Putamen (tissue), 1 donor: ENCODE measurements at regions not wholly inside any gene's neighbourhood (a gene's known extent, or its start where the extent isn't known, plus 50 kb on each side); places are given as distances from the start of the nearest gene placed in this dataset.
"Not testable (repeated sequence)": the region's sequence is repeated elsewhere in the genome, so short reads cannot be mapped to it uniquely, and the experiment has no call there.

ENCODE experiments used
- DNase-seq: peaks from one replicate; pipeline ENCODE4 v3.0.0-alpha.2; 2016; ENCODE audit warnings: low spot score

DNA sequence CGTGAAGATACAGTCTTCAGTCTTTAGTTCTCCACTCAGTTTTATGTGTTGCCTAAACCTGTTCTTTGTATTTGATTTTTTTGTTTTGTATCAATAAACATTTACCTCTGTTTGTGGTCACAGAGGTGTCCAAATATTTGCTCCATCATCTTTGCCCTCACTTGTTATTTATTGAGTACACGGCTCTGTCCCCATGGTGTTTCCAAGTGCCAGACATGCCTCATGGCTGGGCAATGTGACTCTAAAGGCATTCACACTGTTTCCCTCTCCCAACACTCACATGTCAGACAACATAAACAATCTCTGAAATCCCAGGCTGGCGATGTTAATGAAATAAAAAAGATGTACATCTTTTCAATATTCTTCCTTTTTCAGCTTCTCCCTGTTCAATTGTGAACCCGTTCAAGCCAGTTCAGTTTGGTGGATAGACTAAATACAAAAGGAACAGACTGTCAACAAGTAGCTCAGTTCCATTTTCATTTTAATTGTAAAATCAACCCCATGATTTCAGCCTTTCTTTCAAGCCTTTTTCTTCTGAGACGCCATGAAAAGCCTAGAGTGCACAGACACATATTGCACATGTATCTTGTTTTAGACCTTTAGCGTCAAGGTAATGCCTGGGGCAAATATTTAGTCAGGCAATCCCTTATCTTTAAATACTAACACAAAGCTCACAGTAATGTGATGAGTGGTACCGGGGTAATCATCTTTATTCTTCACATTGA is 680.7 kb downstream of the GALC start:
- DNase-seq = no peak

DNA sequence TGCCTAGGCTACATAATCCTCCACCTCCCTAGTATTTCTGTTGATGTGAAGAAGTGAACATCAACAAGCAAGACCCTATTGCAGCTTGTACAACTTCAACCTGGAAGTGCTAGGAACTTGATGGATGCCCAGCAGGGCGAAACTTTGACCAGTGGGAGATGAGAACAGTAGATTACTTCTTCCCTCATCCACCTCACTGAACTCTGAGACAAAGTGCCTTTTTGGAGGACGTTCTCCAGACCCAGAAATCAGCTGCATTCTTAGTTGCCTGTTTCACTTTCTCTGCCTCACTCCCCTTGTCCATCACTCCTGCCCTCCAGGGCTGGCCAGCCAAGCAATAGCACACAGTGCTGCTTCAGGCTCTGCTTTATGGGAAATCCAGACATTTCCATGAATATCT is 683.4 kb downstream of the GALC start:
- no peak for DNase-seq

DNA sequence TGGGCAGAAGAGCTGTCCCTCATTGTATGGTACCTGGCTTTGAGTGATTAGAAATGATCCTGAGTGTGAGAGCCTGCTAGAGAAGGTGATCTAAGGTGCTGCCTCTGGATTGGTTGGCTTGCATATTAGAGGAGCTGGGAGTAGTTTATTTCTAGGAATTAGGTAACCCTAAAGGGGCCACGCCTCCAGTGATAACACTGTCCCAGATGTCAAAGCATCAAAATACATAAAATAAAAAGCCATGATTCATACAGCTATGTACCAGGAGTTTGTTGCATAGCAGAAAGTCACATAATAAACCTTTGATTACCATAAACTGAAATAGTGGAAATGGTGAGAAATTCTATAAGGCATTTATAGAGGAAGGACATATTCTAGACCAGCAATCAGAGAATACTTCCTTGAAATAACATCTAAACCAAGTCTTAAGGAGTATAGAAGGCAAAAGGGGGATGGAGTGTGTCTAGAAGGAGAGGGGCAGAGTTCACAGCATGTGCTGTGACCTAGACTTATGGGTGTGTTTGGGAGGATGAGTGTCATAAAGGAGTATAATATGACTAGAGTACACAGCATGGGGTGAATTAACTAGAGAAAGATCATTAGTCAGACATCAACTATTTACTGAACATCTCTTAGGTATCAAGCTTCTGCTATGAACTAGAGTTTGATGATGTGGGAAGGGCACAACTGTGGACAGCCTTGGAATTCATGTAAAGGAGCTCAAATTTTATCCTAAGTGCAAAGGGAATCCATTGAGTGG is 686.4 kb downstream of the GALC start:
- no peak for DNase-seq

DNA sequence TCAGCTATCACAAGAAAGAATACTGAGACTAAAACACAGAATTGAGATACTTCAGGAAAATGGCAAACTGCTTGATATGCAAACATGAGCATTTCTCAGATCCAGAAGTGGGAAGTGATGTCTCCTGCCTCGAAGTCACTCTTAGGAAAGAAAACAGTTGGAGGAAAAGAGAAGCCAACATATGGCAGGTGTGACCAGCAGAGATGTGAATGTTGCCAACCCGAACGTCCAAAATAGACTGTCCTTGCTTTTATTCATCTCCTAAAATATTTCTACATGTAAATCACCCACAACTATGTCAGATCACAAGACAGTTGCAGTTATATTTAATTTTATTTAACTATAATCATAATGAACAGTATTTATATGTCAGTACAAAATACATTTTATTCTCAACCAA is 687.6 kb downstream of the GALC start:
- no peak for DNase-seq

DNA sequence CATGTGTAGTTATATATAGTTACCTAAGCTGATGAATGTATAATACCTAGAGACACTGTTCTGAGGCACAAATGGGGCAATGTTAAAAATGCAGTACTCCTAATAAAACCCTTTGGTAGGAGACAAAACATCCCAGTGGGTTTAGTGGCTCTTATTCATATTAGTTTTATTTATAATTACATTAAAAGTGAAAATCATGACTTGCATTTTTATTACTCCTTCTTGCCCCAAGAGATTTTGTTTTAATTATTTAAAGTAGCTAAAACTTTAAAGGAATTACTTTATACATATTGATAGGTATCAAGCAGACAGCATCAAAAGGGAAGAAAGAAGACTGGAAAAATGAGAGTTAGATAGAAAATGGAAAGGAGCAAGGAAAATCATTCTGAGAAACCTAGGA is 688.6 kb downstream of the GALC start:
- DNase-seq = no peak

DNA sequence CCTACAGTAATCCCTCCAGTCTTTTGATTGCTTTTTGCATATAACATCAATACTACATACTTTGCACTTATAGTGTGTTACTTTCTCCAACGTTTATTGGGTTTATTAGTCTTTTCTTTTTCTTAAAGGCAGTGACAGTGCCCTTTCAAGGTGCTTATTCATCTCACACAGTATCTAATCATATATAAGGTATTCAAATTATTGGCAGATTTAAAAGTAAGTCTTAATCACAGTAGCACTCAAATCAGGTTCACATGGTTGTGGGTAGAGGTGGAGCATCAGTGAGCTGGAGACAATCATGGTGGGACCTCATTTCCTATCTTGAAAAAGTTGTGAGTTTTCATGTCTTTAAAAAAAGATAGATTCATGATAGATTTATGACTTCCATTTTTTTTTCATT is 706.2 kb downstream of the GALC start:
- DNase-seq = no peak

DNA sequence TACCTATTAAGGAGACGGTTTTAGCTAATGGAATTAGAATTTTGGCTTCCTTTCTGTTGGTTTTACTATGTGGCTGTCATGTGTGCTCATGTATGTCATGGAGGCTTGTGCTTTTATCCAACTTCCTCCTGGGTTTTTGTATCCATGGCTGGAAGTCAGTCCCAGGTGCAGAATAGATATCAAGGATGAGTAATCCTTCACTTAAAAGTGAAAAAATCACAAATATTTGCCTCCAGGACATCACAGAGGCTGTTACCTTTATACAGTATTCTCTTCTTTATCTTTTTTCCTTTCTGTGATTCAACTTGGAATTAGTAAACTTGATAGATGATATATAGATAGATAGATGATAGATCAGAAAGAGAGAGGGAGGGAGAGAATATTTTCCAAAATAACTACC is 706.8 kb downstream of the GALC start:
- DNase-seq = no peak

DNA sequence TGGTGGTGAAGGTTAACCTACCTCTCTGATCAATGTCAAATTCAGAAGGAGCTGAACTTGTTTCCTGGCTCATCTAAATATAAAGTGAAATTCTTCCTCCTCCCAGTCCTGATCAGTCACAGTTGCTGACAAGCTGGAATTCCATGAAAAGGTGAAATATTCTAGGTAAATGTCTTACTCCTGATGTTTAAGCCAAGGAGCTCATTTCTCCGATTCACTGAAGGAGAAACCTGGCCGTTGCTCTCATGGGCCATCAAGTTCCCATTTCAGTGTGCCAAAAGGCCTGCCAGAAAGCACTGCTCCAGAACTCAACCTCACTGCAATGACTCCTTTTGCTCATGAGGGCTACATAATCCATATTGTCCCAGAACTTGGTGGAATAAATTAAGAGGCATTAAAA is 707.5 kb downstream of the GALC start:
- DNase-seq = no peak

DNA sequence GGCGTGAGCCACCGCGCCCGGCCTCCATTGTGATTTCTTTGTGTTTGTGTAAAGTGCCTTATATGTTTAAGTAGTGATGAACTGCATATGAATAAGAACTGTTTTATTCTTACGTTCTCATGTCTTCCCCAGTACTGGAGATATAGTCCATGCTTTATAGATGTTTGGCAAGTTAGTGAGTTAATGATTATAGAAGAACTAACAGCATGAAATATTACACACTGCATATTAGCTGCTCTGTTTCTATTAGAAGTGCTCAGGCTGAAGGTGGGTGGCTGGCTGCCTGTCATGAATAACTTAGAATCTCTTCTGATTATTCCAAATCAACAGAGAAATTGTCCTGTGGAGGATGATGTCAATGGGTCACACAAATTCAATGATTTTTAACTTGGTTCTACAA is 709.4 kb downstream of the GALC start:
- DNase-seq = no peak

DNA sequence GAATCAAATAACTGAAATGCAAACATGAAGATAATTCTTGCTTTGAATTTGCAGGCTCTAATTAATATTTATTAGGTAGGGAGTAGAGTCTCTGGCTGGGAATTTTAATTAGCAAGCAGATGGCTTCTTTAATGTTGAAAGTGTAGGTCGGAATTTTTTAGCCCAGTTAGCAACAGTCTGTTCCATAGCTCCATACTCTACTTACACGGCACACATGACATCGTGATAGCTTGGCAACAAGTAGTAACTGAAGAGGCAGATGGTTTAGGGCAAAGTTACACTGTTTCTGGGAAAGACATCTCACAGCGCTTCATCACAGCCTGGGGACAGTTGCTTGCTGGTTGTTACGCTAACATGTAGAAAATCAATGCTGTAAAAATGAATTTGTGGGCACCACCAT is 710.7 kb downstream of the GALC start:
- no peak for DNase-seq

DNA sequence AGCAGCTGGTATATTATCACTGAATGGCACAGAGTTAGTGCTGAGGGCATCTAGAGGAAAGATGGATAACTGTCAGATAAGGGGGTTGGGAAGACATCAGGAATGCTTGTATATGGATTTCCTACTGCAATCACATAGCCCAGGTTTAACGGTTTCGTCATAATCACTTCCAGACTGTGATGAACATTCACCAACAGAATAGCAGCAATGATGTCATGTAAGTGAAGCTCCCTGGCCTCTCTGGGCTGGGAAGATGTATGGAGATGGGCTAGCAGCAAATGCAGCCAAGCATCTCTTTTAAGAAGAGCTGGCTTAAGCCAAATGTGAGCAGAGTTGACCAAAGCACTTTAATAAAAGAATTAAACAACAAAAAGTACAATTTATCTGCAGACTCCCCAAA is 714.6 kb downstream of the GALC start:
- no peak for DNase-seq

DNA sequence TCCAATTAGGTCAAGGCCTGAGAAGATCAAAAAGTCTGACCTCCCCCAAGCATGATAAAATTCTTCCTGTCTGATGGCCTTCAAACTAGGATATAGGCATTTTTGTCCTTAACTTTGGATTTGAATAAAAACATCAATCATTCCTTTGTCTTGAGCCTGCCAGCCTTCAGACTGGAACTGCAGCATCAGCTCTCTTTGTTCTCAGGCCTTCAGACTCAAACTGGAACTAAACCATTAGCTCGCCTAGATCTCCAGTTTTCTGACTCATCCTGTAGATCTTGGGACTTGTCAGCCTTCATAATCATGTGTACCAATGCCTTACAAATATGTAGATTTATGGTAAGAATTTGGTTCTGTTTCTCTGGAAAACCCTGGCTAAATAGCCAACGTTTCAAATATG is 721.7 kb downstream of the GALC start:
- DNase-seq = no peak

DNA sequence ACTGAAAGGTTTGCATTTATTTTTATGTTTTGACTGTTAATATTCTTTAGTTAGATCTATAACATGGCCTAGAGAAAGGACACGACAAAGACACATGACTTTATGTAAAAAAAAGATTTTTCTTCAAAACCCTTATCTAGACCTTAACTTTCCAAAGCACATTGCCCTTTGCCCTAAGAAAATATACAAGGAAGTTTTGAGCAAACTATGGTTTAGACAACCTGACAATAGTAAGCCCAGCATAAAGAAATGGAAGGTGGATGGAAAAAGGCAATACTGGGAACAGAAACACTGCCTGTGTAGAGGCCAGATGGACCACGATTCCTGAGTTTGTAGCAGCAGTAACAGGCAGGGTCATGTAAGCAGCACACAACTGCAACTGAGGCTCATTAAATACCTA is 724.0 kb downstream of the GALC start:
- no peak for DNase-seq

DNA sequence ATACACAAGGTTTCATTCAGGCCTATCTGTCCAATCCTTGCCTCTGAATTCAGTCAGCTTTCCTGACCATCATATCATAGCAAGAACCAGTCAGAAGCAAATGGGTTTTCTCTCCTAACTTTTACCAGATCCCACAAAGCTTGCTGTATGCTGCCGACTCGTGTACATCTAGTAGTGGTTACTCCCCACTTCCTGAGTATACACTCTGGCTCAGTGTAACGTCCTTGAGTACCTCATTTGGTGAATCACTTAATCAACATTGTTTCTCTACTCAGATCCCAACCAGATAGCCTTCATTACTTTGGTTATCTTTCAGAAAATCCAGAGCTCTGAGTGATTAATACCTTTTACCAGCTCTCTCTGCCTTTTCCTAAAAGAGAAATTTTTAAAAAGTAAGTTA is 728.2 kb downstream of the GALC start:
- DNase-seq = no peak

DNA sequence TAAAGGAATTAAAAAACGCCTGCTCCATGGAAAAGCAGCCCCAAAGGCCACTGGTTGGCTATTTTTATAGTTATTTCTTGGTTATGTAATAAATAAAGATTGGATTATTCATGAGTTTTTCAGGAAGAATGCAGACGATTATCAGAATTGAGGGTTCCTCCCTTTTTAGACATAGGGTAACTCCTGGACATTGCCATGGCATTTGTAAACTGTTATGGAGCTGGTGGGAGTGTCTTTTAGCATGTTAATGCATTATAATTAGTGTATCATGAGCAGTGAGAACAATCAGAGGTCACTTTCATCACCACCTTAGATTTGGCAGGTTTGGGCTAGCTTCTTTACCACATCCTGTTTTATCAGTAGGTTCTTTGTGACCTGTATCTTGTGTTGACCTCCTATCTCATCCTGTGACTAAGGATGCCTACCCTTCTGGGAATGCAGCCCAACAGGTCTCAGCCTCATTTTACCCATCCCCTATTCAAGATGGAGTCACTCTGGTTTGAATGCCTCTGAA is 728.7 kb downstream of the GALC start:
- DNase-seq = no peak

DNA sequence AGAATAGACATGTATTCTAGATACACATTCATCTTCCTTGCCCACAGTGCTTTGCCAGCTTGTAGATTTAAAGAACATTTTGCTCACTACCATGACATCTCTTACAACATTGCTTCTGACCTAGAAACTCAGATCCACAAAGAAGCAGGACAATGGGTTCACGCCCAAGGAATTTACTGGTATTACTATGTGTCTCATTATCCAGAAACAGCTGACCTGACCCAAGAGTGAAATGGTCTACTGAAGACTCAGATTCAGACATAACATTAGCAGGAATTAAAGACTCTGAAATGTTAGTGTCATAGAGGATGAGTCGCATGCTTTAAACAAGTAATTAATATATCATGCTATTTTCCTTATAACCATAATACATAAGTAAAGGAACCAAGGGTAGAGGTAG is 731.4 kb downstream of the GALC start:
- DNase-seq = no peak

DNA sequence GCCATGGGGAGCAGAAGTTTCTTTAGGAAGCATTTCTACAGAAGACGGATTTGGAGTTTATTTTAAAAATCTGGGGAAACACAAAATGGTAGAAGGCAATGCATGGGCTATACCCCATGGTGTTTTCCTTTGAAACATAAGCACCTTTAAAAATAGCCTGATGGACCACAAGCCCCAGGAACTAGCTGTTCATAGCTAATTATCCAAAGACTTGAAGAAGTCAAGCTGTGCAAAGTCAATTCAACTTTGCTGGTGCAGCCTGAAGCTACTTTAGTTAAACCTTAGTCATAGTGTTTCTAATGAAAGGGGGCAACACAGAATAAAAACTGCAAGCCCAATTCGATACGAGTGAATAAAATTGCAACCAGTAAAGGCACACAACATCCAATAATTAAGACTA is 732.5 kb downstream of the GALC start:
- DNase-seq = no peak

DNA sequence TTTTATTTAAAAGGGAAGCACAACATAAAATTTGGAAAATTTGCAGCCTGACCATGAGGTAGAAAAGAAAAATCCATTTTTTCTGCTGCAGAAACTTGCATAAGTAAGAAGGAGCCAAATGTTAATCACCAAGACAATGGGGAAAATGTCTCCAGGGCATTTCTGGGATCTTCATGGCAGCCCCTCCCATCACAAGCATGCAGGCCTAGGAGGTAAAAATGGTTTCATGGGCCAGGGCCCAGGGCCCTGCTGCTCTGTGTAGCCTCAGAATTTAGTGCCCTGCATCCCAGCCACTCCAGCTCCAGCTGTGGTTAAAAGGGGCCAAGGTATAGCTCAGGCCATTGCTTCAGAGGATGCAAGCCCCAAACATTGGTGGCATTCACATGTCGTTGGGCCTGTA is 735.6 kb downstream of the GALC start:
- DNase-seq = no peak

DNA sequence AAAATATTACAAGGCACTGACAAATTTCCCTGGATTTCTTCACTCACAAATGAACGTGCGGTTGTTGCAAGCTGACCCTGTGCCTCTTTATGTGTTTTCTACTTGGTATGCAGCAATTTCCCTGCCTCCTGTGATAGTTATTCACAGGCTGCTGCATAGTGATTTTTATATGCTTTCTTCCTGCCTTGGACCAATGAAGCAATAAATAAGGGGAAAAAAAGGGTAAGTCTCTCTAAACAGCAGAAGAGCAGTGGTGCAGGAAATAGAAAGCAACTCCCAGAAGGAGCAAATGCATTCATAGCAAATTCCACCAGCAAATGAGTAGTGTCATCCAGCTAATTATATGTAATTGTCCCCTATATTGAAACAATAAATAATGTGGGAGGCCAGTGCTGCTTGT is 737.9 kb downstream of the GALC start:
- DNase-seq = no peak

DNA sequence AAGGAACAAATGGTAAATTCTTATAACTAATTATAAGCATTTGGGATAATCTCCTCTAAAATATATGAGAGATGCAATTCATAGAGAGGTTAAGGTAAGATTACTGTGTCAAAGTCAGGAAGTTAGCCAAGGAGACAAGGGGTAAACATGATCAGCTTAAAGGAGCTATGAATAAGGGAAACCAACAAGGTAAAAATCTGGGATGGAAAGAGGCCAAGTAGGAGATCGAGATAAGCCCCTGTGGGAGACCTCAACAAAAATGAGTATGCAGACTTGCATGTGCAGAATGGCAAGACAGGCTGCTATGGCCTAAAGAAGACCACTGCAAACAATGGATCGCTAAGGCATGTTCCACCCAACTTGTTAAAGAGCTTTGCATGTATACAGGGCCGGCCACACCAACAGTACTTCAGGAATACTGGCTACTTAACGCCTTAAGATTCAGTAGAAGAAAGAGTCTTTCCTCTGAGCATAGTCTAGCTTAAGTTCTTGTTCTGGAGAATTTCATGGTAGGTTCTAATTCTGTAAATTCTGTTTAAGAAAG is 738.6 kb downstream of the GALC start:
- no peak for DNase-seq

DNA sequence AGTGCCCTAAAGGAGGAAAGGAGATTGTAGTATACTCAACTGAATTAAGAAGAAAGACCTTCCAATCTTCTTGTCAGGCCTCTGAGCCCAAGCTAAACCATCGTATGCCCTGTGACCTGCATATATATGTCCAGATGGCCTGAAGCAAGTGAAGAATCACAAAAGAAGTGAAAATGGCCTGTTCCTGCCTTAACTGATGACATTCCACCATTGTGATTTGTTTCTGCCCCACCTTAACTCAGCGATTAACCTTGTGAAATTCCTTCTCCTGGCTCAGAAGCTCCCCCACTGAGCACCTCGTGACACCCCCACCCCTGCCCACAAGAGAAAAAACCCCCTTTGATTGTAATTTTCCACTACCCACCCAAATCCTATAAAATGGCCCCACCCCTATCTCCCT is 739.2 kb downstream of the GALC start:
- DNase-seq = not testable (repeated sequence)

DNA sequence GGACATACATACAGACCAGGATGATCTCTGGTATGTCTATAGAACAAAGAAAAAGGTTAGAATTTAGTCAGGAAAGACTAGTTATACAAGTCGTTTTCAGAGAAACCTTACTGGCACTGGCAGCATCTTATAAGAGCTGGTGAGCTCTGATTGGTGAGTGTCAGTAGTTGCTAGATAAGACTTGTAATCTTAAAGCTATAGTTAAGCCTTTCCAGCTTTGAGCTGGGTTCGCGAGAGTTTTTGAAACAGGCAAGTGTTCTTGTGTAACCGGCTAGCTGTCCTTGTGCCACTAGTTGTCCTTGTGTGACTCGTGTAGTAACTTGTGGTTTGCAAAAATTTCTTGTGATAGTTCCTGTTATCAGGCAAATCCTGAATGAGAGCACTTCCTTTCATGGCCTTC is 740.9 kb downstream of the GALC start:
- DNase-seq = no peak

DNA sequence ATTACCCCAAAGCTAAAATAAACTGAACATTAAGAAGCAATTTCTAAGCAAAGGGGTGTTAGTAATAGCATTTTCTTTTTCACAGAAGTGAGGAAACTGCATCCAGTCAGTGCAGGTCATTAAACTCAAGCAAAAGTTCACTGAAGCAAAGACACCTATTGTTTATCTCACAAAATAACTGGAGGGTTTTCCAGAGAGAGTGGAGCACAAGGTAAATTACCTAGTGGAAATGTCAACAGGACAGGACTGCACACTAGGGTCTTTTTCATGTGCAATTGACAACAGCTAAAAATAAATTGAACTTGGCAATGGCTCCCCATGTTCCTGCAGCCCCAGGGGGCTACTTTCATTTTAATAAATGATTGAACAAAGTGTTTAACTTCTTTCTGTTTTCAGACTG is 742.0 kb downstream of the GALC start:
- no peak for DNase-seq
